ENCODE measurements at regions not wholly inside any gene's neighbourhood (a gene's known extent, or its start where the extent isn't known, plus 50 kb on each side); places are given as distances from the start of the nearest gene placed in this dataset.

GRCh38 chr2:20935168-20935775, 108.6 kb downstream of the APOB start:
- ATAC-seq (ENCODE audit: low FRiP score), result no peak
- no peak for TF ChIP-seq CTCF (IDR thresholded peaks at IDR 0.05)
- DNase-seq (ENCODE audit: low spot score), result no peak

- no peak for DNase-seq (ENCODE audit: low spot score)
- TF ChIP-seq CTCF (IDR thresholded peaks at IDR 0.05), result no peak
- ATAC-seq (ENCODE audit: low FRiP score), result no peak
Measured at GRCh38 chr2:20934236-20934635, 109.6 kb downstream of the APOB start.

GRCh38 chr2:20933714-20934113, 110.2 kb downstream of the APOB start:
- ATAC-seq (ENCODE audit: low FRiP score) (no peak), DNase-seq (ENCODE audit: low spot score) (no peak)
- TF ChIP-seq CTCF (IDR thresholded peaks at IDR 0.05), result no peak

- DNase-seq (ENCODE audit: low spot score) (no peak), ATAC-seq (ENCODE audit: low FRiP score) (no peak)
- TF ChIP-seq CTCF (IDR thresholded peaks at IDR 0.05), result no peak
Measured at GRCh38 chr2:20931346-20931745, 108.4 kb upstream of the LDAH start.

- DNase-seq (ENCODE audit: low spot score) (no peak), ATAC-seq (ENCODE audit: low FRiP score) (peak; percentile 89)
- TF ChIP-seq CTCF (IDR thresholded peaks at IDR 0.05), result no peak
Measured at GRCh38 chr2:20930928-20931327, 108.0 kb upstream of the LDAH start.

- no peak for DNase-seq (ENCODE audit: low spot score)
- ATAC-seq (ENCODE audit: low FRiP score), result no peak
- TF ChIP-seq CTCF (IDR thresholded peaks at IDR 0.05), result no peak
Measured at GRCh38 chr2:20929721-20930120, 106.8 kb upstream of the LDAH start.

- DNase-seq (ENCODE audit: low spot score) (no peak), ATAC-seq (ENCODE audit: low FRiP score) (no peak)
- no peak for TF ChIP-seq CTCF (IDR thresholded peaks at IDR 0.05)
Measured at GRCh38 chr2:20928617-20929016, 105.7 kb upstream of the LDAH start.

All from omental fat pad (tissue), 3 donors.